ENCODE measurements at regions not wholly inside any gene's neighbourhood (a gene's known extent, or its start where the extent isn't known, plus 50 kb on each side); places are given as distances from the start of the nearest gene placed in this dataset.

GRCh38 chrX:22516893-22517292 is 244.2 kb downstream of the CBLL2 start:
- TF ChIP-seq THRB (CRISPR knock-in tag; conservative IDR thresholded peaks at IDR 0.05) (no peak), ZNF311 (CRISPR knock-in tag; IDR thresholded peaks at IDR 0.05) (no peak), CBFB (CRISPR knock-in tag; IDR thresholded peaks at IDR 0.05) (no peak), SMARCC2 (IDR thresholded peaks at IDR 0.05; ENCODE audit: low read depth) (no peak), SNAPC5 (CRISPR knock-in tag; IDR thresholded peaks at IDR 0.05) (no peak), SRSF9 (IDR thresholded peaks at IDR 0.05; ENCODE audit: borderline replicate concordance, low read depth, low read length) (no peak)
